22Rv1 (cell line): ENCODE measurements at regions not wholly inside any gene's neighbourhood (a gene's known extent, or its start where the extent isn't known, plus 50 kb on each side); places are given as distances from the start of the nearest gene placed in this dataset.

ENCODE experiments used
- CTCF ChIP-seq: fragments of 450-650 bp; IDR thresholded peaks from 2 replicates; pipeline ENCODE4 v1.5.1; 2017; ENCODE audit warnings: mild to moderate bottlenecking
- ZFX ChIP-seq: fragments of 450-650 bp; IDR thresholded peaks from 2 replicates; pipeline ENCODE4 v1.6.1; 2017; ENCODE audit warnings: antibody characterized with exemption, borderline replicate concordance

DNA sequence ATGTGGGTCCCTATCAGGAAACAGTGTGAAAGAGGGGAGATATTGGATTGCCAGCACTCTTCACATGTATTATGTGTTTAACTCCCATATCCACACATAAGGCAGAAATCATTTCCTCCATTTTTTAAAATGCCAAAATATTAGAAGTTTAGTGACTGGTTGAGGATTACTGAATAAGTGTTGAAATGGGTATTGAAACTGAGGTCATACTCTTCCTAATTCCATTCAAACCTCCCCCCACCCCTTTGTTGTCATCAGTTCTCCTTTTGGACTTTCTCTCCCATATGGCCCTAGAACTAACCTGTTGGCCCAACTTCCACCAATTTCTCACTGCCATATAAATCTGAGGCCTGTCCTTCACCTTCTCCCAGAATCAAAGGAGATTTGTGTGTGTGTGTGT, 81.6 kb downstream of the EVX1 start:
- no peak for TF ChIP-seq CTCF
- no peak for TF ChIP-seq ZFX
